ENCODE measurements at regions not wholly inside any gene's neighbourhood (a gene's known extent, or its start where the extent isn't known, plus 50 kb on each side); places are given as distances from the start of the nearest gene placed in this dataset.

DNA sequence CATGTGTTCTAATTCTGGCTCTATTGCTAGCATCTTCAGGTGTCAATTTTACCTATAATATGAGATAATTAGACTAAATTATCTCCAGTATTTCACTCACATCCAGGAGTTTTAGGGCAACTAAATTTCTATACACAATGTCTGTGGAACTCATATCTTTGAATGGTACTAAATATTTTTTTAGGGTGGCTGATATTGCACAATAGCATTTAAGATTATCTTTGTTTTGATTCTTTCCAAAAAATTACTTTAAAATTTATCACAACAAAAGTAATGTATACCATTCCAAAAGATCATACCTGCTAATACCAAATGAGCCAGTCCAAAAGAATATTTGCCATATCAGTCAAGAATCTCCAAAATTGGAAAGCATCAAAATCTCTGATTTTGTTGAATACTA, 285.5 kb downstream of the SEMA3D start:
- TF ChIP-seq CTCF (IDR thresholded peaks at IDR 0.05) = no peak
- TF ChIP-seq POLR2A (IDR thresholded peaks at IDR 0.05) = no peak

All from thyroid gland (tissue), 4 donors.